Psoas muscle (tissue), 7 donors: ENCODE measurements at regions not wholly inside any gene's neighbourhood (a gene's known extent, or its start where the extent isn't known, plus 50 kb on each side); places are given as distances from the start of the nearest gene placed in this dataset.

Source experiments
- ATAC-seq, 4 donors: fragments of 200-7000 bp; cut with Tn5 transposase; one replicate each; pipeline ENCODE4 v1.9.1; 2020; ENCODE audit warnings: moderate library complexity in 3 of 4, mild to moderate bottlenecking in 2 of 4
- DNase-seq, 2 donors: peaks; one replicate each; pipeline ENCODE4 v3.0.0-alpha.2; 2020
- H3K27ac ChIP-seq: fragments of 200-600 bp; one replicate; pipeline ENCODE4 v1.8.0; 2022
- H3K27me3 ChIP-seq, 3 donors: fragments of 200-600 bp in 1 of 3; one replicate each; pipeline versions ENCODE4 v1.6.1 to v1.8.0; 2013 to 2022; ENCODE audit warnings: low read length in 2 of 3, mild to moderate bottlenecking in 2 of 3, moderate library complexity in 1 of 3; ENCODE audit not compliant: insufficient read depth in 3 of 3
- H3K36me3 ChIP-seq, 2 donors: fragments of 200-600 bp in 1 of 2; one replicate each; pipeline versions ENCODE4 v1.6.1 to v1.8.0; 2013 to 2022; ENCODE audit warnings: low read depth in 1 of 2, mild to moderate bottlenecking in 1 of 2, moderate library complexity in 1 of 2; ENCODE audit not compliant: insufficient read depth in 1 of 2
- H3K4me1 ChIP-seq: fragments of 200-600 bp; one replicate; pipeline ENCODE4 v1.8.0; 2022
- H3K4me3 ChIP-seq: fragments of 200-600 bp; one replicate; pipeline ENCODE4 v1.8.0; 2022; ENCODE audit warnings: mild to moderate bottlenecking
- H3K9me3 ChIP-seq: fragments of 200-600 bp; one replicate; pipeline ENCODE4 v1.8.0; 2022
- WGBS, 3 donors: extraction: QIAGEN DNeasy Blood & Tissue Kit; methylation state at CpG; one replicate each; pipeline versions ENCODE4 v1.1.6 to v1.1.7; 2013; 5-methylcytosine and 5-hydroxymethylcytosine counted together
- intact Hi-C, 2 donors: fragments of 100-400 bp; cut with DNase I; formaldehyde crosslinking; loops; one replicate each; pipeline versions ENCODE4 v1.11.0 to v1.14.2; 2022
- TF ChIP-seq, protein P1 (sequence below): fragments of 200-600 bp; IDR thresholded peaks from one replicate; pipeline ENCODE4 v1.8.0; 2022; ENCODE audit warnings: antibody characterized with exemption
- donor health status: healthy with polysubstance abuse.
- donor health status: DM: no; HTN: no; CAD: no; lungs with moderate emphysema.
- donor health status: Bipolar disorder and iron deficiency.
- donor health status: healthy.
- donor health status: DM: yes; HTN: yes; CAD: no.
- donor health status: DM: no; HTN: no; CAD: no.
- donor health status: DM: yes; HTN: yes; CAD: no.

DNA sequence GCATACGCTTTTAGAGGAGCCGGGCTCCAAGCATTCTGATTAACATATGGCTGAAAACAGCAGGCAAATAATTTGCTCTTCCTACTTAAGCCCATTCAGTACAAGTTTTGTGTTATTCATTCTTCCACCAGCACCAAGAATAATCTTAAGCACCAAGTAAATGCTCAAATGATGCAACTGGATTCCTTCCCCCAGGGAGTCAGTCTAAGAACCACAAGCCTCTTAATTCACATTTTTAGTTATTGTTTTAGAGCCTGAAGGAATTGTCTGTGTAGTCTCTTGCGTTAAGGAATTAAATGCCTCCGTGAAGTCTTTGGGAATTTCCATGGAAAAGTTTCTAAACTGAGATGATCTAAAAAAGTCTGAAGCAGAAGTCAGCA is 61.5 kb upstream of the MAGEB2 start:
- DNase-seq (no peak), ATAC-seq (no peak)
- no peaks in the 10 kb centered on the region for H3K36me3 ChIP-seq
- no peaks in the 10 kb centered on the region for H3K9me3 ChIP-seq
- H3K27me3 ChIP-seq = peaks cover 0 to 8% (median 0%) of the 10 kb centered on the region in 3 donors
- no peak overlapping the region for H3K27ac ChIP-seq
- TF ChIP-seq, protein P1, sequence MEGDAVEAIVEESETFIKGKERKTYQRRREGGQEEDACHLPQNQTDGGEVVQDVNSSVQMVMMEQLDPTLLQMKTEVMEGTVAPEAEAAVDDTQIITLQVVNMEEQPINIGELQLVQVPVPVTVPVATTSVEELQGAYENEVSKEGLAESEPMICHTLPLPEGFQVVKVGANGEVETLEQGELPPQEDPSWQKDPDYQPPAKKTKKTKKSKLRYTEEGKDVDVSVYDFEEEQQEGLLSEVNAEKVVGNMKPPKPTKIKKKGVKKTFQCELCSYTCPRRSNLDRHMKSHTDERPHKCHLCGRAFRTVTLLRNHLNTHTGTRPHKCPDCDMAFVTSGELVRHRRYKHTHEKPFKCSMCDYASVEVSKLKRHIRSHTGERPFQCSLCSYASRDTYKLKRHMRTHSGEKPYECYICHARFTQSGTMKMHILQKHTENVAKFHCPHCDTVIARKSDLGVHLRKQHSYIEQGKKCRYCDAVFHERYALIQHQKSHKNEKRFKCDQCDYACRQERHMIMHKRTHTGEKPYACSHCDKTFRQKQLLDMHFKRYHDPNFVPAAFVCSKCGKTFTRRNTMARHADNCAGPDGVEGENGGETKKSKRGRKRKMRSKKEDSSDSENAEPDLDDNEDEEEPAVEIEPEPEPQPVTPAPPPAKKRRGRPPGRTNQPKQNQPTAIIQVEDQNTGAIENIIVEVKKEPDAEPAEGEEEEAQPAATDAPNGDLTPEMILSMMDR = no peak
- intact Hi-C loops = no loop called here
- no peaks in the 10 kb centered on the region for H3K4me1 ChIP-seq
- 35 to 45% (median 43%) methylated on average over 4 of the region's 4 CpGs for WGBS, 3 donors
- no peak overlapping the region for H3K4me3 ChIP-seq

DNA sequence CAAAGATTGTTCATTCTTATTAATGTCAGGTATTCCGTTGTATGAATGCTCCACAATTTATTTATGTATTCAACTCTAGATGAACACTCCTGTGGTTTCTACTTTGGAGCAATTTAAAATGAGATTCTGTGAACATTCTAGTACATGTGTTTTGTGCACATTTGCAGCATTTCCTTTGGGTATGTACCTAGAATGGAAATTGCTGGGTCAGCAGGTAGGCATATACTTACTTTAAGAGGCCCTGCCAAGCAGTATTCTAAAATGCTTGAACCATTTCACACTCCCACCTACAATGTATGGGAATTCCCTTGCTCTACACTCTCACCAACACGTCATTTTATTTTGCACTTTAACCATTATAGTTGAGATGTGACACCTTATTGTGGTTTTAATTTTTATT is 59.4 kb upstream of the MAGEB2 start:
- no peaks in the 10 kb centered on the region for H3K4me1 ChIP-seq
- H3K27ac ChIP-seq = no peak overlapping the region
- TF ChIP-seq, protein P1 = no peak
- intact Hi-C loops = no loop called here
- H3K27me3 ChIP-seq = peaks cover 0 to 8% (median 0%) of the 10 kb centered on the region in 3 donors
- H3K4me3 ChIP-seq = no peak overlapping the region
- DNase-seq (no peak), ATAC-seq (no peak)
- no peaks in the 10 kb centered on the region for H3K9me3 ChIP-seq
- H3K36me3 ChIP-seq = no peaks in the 10 kb centered on the region
- whole genome bisulfite sequencing, 3 donors = 79 to 95% (median 92%) methylated on average over 2 of the region's 2 CpGs

GRCh38 chrX:30156880-30157560 is 58.3 kb upstream of the MAGEB2 start:
- Histone ChIP-seq H3K36me3 (no peaks in the 10 kb centered on the region), H3K27ac (no peak overlapping the region), H3K4me1 (no peaks in the 10 kb centered on the region), H3K4me3 (no peak overlapping the region), H3K27me3 (peaks cover 0 to 8% (median 0%) of the 10 kb centered on the region in 3 donors), H3K9me3 (no peaks in the 10 kb centered on the region)
- DNase-seq (no peak), ATAC-seq (no peak)
- TF ChIP-seq, protein P1 = no peak
- WGBS, 3 donors = 53 to 67% (median 64%) methylated on average over 4 of the region's 4 CpGs
- intact Hi-C loops = no loop called here

DNA sequence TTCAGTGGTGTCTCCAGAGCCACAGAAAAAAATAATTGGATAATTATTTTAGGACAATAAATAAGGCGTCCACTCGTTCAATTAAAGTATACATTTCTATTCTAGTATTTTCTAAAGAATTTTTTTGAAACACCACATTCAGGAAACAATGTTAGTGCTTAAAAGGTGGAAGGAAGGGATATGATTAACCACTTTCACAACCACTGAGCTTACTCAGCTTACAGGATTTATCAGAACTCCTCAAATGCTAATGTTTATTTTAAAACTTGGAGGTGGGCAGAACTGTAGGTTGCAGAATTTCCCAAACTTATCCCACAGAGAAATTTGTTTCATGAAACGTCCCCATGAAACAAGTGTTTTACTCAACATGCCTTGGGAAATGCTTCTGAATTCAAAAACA is 54.3 kb upstream of the MAGEB2 start:
- intact Hi-C loops = no loop called here
- Histone ChIP-seq H3K27ac (no peak overlapping the region), H3K9me3 (no peaks in the 10 kb centered on the region), H3K36me3 (no peaks in the 10 kb centered on the region), H3K4me1 (no peaks in the 10 kb centered on the region), H3K4me3 (no peak overlapping the region), H3K27me3 (peaks cover 0 to 14% (median 0%) of the 10 kb centered on the region in 3 donors)
- TF ChIP-seq, protein P1 = no peak
- 59 to 78% (median 65%) methylated on average over 3 of the region's 3 CpGs for WGBS, 3 donors
- DNase-seq (no peak), ATAC-seq (no peak)
